Fibroblast of pulmonary artery (primary cell): ENCODE measurements at regions not wholly inside any gene's neighbourhood (a gene's known extent, or its start where the extent isn't known, plus 50 kb on each side); places are given as distances from the start of the nearest gene placed in this dataset.

Experiments used
- DNase-seq: peaks from one replicate; pipeline ENCODE4 v3.0.0-alpha.2; 2010; ENCODE audit warnings: low read depth
- H3K4me3 ChIP-seq: replicated peaks from 2 replicates; pipeline ENCODE4 v1.5.1; 2011; ENCODE audit warnings: low read depth, mild to moderate bottlenecking, control low read depth, low read length, moderate library complexity
- CTCF ChIP-seq: IDR thresholded peaks from 2 replicates; pipeline ENCODE4 v1.5.1; 2011; ENCODE audit warnings: mild to moderate bottlenecking, control low read depth, low read length, inconsistent platforms; ENCODE audit errors: missing control alignments

- no peak for DNase-seq
- no peak overlapping the region for H3K4me3 ChIP-seq
- TF ChIP-seq CTCF, result no peak
Observed at GRCh38 chr2:177026956-177027355, 185.6 kb upstream of the HNRNPA3 start.

GRCh38 chr2:177028296-177028695, 184.3 kb upstream of the HNRNPA3 start:
- no peak for TF ChIP-seq CTCF
- H3K4me3 ChIP-seq, result no peak overlapping the region
- DNase-seq, result no peak

- no peak overlapping the region for H3K4me3 ChIP-seq
- TF ChIP-seq CTCF, result no peak
- DNase-seq, result no peak
Observed at GRCh38 chr2:177029075-177029474, 183.5 kb upstream of the HNRNPA3 start.

GRCh38 chr2:177029501-177029900, 183.1 kb upstream of the HNRNPA3 start:
- TF ChIP-seq CTCF, result no peak
- no peak overlapping the region for H3K4me3 ChIP-seq
- DNase-seq, result no peak

GRCh38 chr2:177029901-177030300, 182.7 kb upstream of the HNRNPA3 start:
- no peak for DNase-seq
- H3K4me3 ChIP-seq, result no peak overlapping the region
- TF ChIP-seq CTCF, result no peak

GRCh38 chr2:177030451-177031105, 182.0 kb upstream of the HNRNPA3 start:
- no peak for TF ChIP-seq CTCF
- no peak for DNase-seq
- no peak overlapping the region for H3K4me3 ChIP-seq

GRCh38 chr2:177031438-177032180, 181.0 kb upstream of the HNRNPA3 start:
- no peak for DNase-seq
- no peak for TF ChIP-seq CTCF
- no peak overlapping the region for H3K4me3 ChIP-seq
